Neural cell (in vitro differentiated cells): ENCODE measurements at regions not wholly inside any gene's neighbourhood (a gene's known extent, or its start where the extent isn't known, plus 50 kb on each side); places are given as distances from the start of the nearest gene placed in this dataset.

Experiments
- H2AFZ ChIP-seq: fragments of 200-600, 300-800 bp; sonication (generic), shearing (Covaris generic); 2 replicates; pipeline ENCODE4 v1.6.0; 2014; ENCODE audit warnings: low read depth, mild to moderate bottlenecking, antibody characterized with exemption, low read length, moderate library complexity
- H3F3A ChIP-seq: fragments of 200-600 bp; shearing (Covaris generic); 2 replicates; pipeline ENCODE4 v1.6.1; 2016; ENCODE audit warnings: mild to moderate bottlenecking, moderate library complexity, mixed read lengths, antibody characterized with exemption, low read length; ENCODE audit not compliant: insufficient read depth, poor library complexity, severe bottlenecking
- H3K27ac ChIP-seq: fragments of 200-600, 300-800 bp; sonication (generic), shearing (Covaris generic); 2 replicates; pipeline ENCODE4 v1.5.1; 2014; ENCODE audit warnings: mild to moderate bottlenecking, low read length, moderate library complexity
- H3K27me3 ChIP-seq: fragments of 300-800, 200-600 bp; sonication (generic), shearing (Covaris generic); 2 replicates; pipeline ENCODE4 v1.6.0; 2014; ENCODE audit warnings: mild to moderate bottlenecking, low read depth, low read length, moderate library complexity; ENCODE audit not compliant: insufficient read depth
- H3K36me3 ChIP-seq: fragments of 300-800, 200-600 bp; sonication (generic), shearing (Covaris generic); 2 replicates; pipeline ENCODE4 v1.5.1; 2014; ENCODE audit warnings: mild to moderate bottlenecking, antibody characterized with exemption, low read length, moderate library complexity; ENCODE audit not compliant: insufficient read depth
- H3K4me2 ChIP-seq: fragments of 300-800, 200-600 bp; sonication (generic), shearing (Covaris generic); 2 replicates; pipeline ENCODE4 v1.6.0; 2014; ENCODE audit warnings: mild to moderate bottlenecking, low read length
- H3K4me3 ChIP-seq: fragments of 300-800, 200-600 bp; sonication (generic), shearing (Covaris generic); 2 replicates; pipeline ENCODE4 v1.5.1; 2014; ENCODE audit warnings: mild to moderate bottlenecking, low read length, moderate library complexity
- H3K79me2 ChIP-seq: fragments of 200-600 bp; shearing (Covaris generic); replicated peaks from 2 replicates; pipeline ENCODE4 v1.6.0; 2014; ENCODE audit warnings: mild to moderate bottlenecking, low read length, moderate library complexity; ENCODE audit not compliant: insufficient read depth
- H3K9ac ChIP-seq: fragments of 300-800, 200-600 bp; sonication (generic), shearing (Covaris generic); 2 replicates; pipeline ENCODE4 v1.6.1; 2016; ENCODE audit warnings: mild to moderate bottlenecking, low read length, mixed read lengths
- H3K9me2 ChIP-seq: fragments of 200-600 bp; shearing (Covaris generic); 2 replicates; pipeline ENCODE4 v1.6.1; 2016; ENCODE audit warnings: mild to moderate bottlenecking, low read length, mixed read lengths; ENCODE audit not compliant: insufficient read depth
- H3K9me3 ChIP-seq: fragments of 200-600, 300-800 bp; sonication (generic), shearing (Covaris generic); 2 replicates; pipeline ENCODE4 v1.6.1; 2016; ENCODE audit warnings: mild to moderate bottlenecking, mixed run types, low read length, moderate library complexity, mixed read lengths
- H4K20me1 ChIP-seq: fragments of 200-600 bp; shearing (Covaris generic); 2 replicates; pipeline ENCODE4 v1.6.1; 2016; ENCODE audit warnings: mild to moderate bottlenecking, mixed run types; ENCODE audit not compliant: insufficient read depth
- CTCF ChIP-seq: fragments of 450-650 bp; IDR thresholded peaks from 2 replicates; pipeline ENCODE4 v1.5.1; 2014; ENCODE audit warnings: antibody characterized with exemption, mild to moderate bottlenecking, moderate library complexity; ENCODE audit not compliant: poor library complexity, severe bottlenecking
- EP300 ChIP-seq: fragments of 450-650 bp; conservative IDR thresholded peaks from 2 replicates; pipeline ENCODE4 v1.6.1; 2014; ENCODE audit warnings: antibody characterized with exemption, mild to moderate bottlenecking, moderate library complexity; ENCODE audit not compliant: poor library complexity, severe bottlenecking
- EZH2 ChIP-seq: fragments of 200-600, 300-800 bp; shearing (Covaris generic), sonication (generic); IDR thresholded peaks from 2 replicates; pipeline ENCODE4 v1.6.1; 2014; ENCODE audit warnings: antibody characterized with exemption, low read length, borderline replicate concordance, mild to moderate bottlenecking; ENCODE audit not compliant: insufficient read depth, poor library complexity, severe bottlenecking
- MXI1 ChIP-seq: fragments of 450-650 bp; conservative IDR thresholded peaks from 2 replicates; pipeline ENCODE4 v1.6.1; 2014; ENCODE audit warnings: antibody characterized with exemption, mild to moderate bottlenecking; ENCODE audit not compliant: poor library complexity, severe bottlenecking
- POLR2AphosphoS5 ChIP-seq: IDR thresholded peaks from 2 replicates; pipeline ENCODE4 v1.6.1; 2012
- RAD21 ChIP-seq: fragments of 450-650 bp; conservative IDR thresholded peaks from 2 replicates; pipeline ENCODE4 v1.6.1; 2014; ENCODE audit warnings: antibody characterized with exemption, mild to moderate bottlenecking, moderate library complexity
- REST ChIP-seq: IDR thresholded peaks from 2 replicates; pipeline ENCODE4 v1.6.1; 2012; ENCODE audit warnings: borderline replicate concordance
- SMC3 ChIP-seq: fragments of 450-650 bp; conservative IDR thresholded peaks from 2 replicates; pipeline ENCODE4 v1.6.1; 2014; ENCODE audit warnings: antibody characterized with exemption, mild to moderate bottlenecking, moderate library complexity; ENCODE audit not compliant: poor library complexity
- TAF1 ChIP-seq: IDR thresholded peaks from 2 replicates; pipeline ENCODE4 v1.6.1; 2012; ENCODE audit warnings: low read depth

GRCh38 chr16:7849841-7850240, 517.2 kb downstream of the RBFOX1 start:
- H3K79me2 ChIP-seq, result no peaks in the 10 kb centered on the region
- no peaks in the 10 kb centered on the region for H3K9me3 ChIP-seq
- no peaks in the 10 kb centered on the region for H3K36me3 ChIP-seq
- no peak overlapping the region for H3K4me2 ChIP-seq
- H3K27me3 ChIP-seq, result no peaks in the 10 kb centered on the region
- no peak overlapping the region for H3K9ac ChIP-seq
- TF ChIP-seq TAF1, result no peak
- TF ChIP-seq EZH2, result no peak
- no peak for TF ChIP-seq EP300
- no peak for TF ChIP-seq REST
- no peak for TF ChIP-seq SMC3
- no peak for TF ChIP-seq CTCF
- TF ChIP-seq POLR2AphosphoS5, result no peak
- no peak for TF ChIP-seq RAD21
- no peak for TF ChIP-seq MXI1
- no peaks in the 10 kb centered on the region for H3F3A ChIP-seq
- no peak overlapping the region for H3K4me3 ChIP-seq
- H3K9me2 ChIP-seq, result no peaks in the 10 kb centered on the region
- no peak overlapping the region for H2AFZ ChIP-seq
- H3K27ac ChIP-seq, result no peak overlapping the region
- no peaks in the 10 kb centered on the region for H4K20me1 ChIP-seq

- H3K79me2 ChIP-seq, result no peaks in the 10 kb centered on the region
- no peak overlapping the region for H3K27ac ChIP-seq
- H3K9ac ChIP-seq, result no peak overlapping the region
- no peaks in the 10 kb centered on the region for H3K27me3 ChIP-seq
- H4K20me1 ChIP-seq, result no peaks in the 10 kb centered on the region
- no peak overlapping the region for H3K4me2 ChIP-seq
- H3K36me3 ChIP-seq, result no peaks in the 10 kb centered on the region
- H3F3A ChIP-seq, result no peaks in the 10 kb centered on the region
- H3K9me2 ChIP-seq, result no peaks in the 10 kb centered on the region
- no peak overlapping the region for H2AFZ ChIP-seq
- no peaks in the 10 kb centered on the region for H3K9me3 ChIP-seq
- TF ChIP-seq EZH2, result no peak
- no peak for TF ChIP-seq POLR2AphosphoS5
- TF ChIP-seq EP300, result no peak
- TF ChIP-seq REST, result no peak
- no peak for TF ChIP-seq RAD21
- no peak for TF ChIP-seq MXI1
- TF ChIP-seq SMC3, result no peak
- no peak for TF ChIP-seq TAF1
- no peak for TF ChIP-seq CTCF
- no peak overlapping the region for H3K4me3 ChIP-seq
Measured at GRCh38 chr16:7843261-7843660, 510.6 kb downstream of the RBFOX1 start.
